AG20443 (cell line): ENCODE measurements at regions not wholly inside any gene's neighbourhood (a gene's known extent, or its start where the extent isn't known, plus 50 kb on each side); places are given as distances from the start of the nearest gene placed in this dataset.

Experiments used
- DNase-seq: peaks from one replicate; pipeline ENCODE4 v3.0.0; 2012; ENCODE audit warnings: low spot score, mixed read lengths

GRCh38 chr13:103200118-103200885 lies 134.1 kb upstream of the SLC10A2 start:
- DNase-seq = no peak

GRCh38 chr13:103199380-103200088 lies 133.3 kb upstream of the SLC10A2 start:
- no peak for DNase-seq

GRCh38 chr13:103196356-103196755 lies 130.1 kb upstream of the SLC10A2 start:
- DNase-seq = no peak

- DNase-seq = no peak
Observed at GRCh38 chr13:103195762-103196161, 129.5 kb upstream of the SLC10A2 start.

- DNase-seq = no peak
Observed at GRCh38 chr13:103194871-103195270, 128.7 kb upstream of the SLC10A2 start.

GRCh38 chr13:103192511-103193135 lies 126.4 kb upstream of the SLC10A2 start:
- no peak for DNase-seq

GRCh38 chr13:103190841-103191240 lies 124.6 kb upstream of the SLC10A2 start:
- no peak for DNase-seq

GRCh38 chr13:103188713-103189326 lies 122.6 kb upstream of the SLC10A2 start:
- no peak for DNase-seq

GRCh38 chr13:103187721-103188156 lies 121.5 kb upstream of the SLC10A2 start:
- no peak for DNase-seq

GRCh38 chr13:103184413-103184812 lies 118.2 kb upstream of the SLC10A2 start:
- DNase-seq = no peak

GRCh38 chr13:103178986-103179943 lies 113.0 kb upstream of the SLC10A2 start:
- DNase-seq = no peak

GRCh38 chr13:103174966-103175365 lies 108.7 kb upstream of the SLC10A2 start:
- no peak for DNase-seq

GRCh38 chr13:103168901-103169508 lies 102.8 kb upstream of the SLC10A2 start:
- no peak for DNase-seq

GRCh38 chr13:103164251-103164650 lies 98.0 kb upstream of the SLC10A2 start:
- no peak for DNase-seq

GRCh38 chr13:103161476-103161875 lies 95.3 kb upstream of the SLC10A2 start:
- DNase-seq = no peak

- no peak for DNase-seq
Observed at GRCh38 chr13:103157434-103158145, 91.4 kb upstream of the SLC10A2 start.

GRCh38 chr13:103157016-103157415 lies 90.8 kb upstream of the SLC10A2 start:
- DNase-seq = no peak

GRCh38 chr13:103156346-103156998 lies 90.3 kb upstream of the SLC10A2 start:
- no peak for DNase-seq

- no peak for DNase-seq
Observed at GRCh38 chr13:103153466-103153865, 87.2 kb upstream of the SLC10A2 start.

GRCh38 chr13:103147961-103148360 lies 81.7 kb upstream of the SLC10A2 start:
- DNase-seq = no peak
